ENCODE measurements at regions not wholly inside any gene's neighbourhood (a gene's known extent, or its start where the extent isn't known, plus 50 kb on each side); places are given as distances from the start of the nearest gene placed in this dataset.

GRCh38 chr14:37870170-37870569 is 274.7 kb downstream of the TTC6 start:
- DNase-seq (ENCODE audit: low read depth, low spot score): no peak
- Histone ChIP-seq H3K9ac (replicated peaks; ENCODE audit: extremely low read depth, insufficient read depth, low read length) (no peak overlapping the region), H3K4me2 (ENCODE audit: insufficient read depth, low read length) (no peak overlapping the region), H3K36me3 (ENCODE audit: control insufficient read depth in 2 of 2, extremely low read depth in 1 of 2, insufficient read depth in 2 of 2, low read length in 2 of 2) (no peaks in the 10 kb centered on the region), H3K4me3 (replicated peaks in 1 of 3; ENCODE audit: insufficient read depth in 1 of 3, low read depth in 1 of 3, low read length in 3 of 3) (no peak overlapping the region), H4K20me1 (replicated peaks; ENCODE audit: control insufficient read depth, extremely low read depth, insufficient read depth, low read length) (no peaks in the 10 kb centered on the region), H3K27ac (ENCODE audit: insufficient read depth, low read depth, low read length) (no peak overlapping the region), H3K9me3 (replicated peaks; ENCODE audit: control insufficient read depth, insufficient read depth, low read length) (no peaks in the 10 kb centered on the region), H3K79me2 (ENCODE audit: control insufficient read depth, insufficient read depth, low read length) (no peaks in the 10 kb centered on the region), H2AFZ (ENCODE audit: low read depth, low read length) (no peak overlapping the region), H3K27me3 (ENCODE audit: control insufficient read depth in 2 of 2, insufficient read depth in 2 of 2, low read length in 2 of 2) (peaks cover 2 to 8% of the 10 kb centered on the region in 2 experiments), H3K4me1 (ENCODE audit: control insufficient read depth, extremely low read depth, insufficient read depth, low read length) (no peaks in the 10 kb centered on the region), H3K9me1 (replicated peaks; ENCODE audit: control insufficient read depth, extremely low read depth, insufficient read depth, low read length) (no peaks in the 10 kb centered on the region)
- intact Hi-C loops (cut with micrococcal nuclease) (no loop called here), dilution Hi-C loops (cut with MboI; ENCODE audit: extremely low pct_ligation_motif_present, low sequenced_read_pairs) (no loop called here)
- BruUV-seq (replicated peaks): no TSS peak
- POLR2A ChIA-PET: no interaction called here
- CTCF ChIA-PET: interaction anchor here (1.7 to 2.7 kb wide), 2 partner anchors 161 to 640 kb away, joined by 5 to 11 read pairs; no protein-coding TSS in a partner anchor
- FAIRE-seq: no peak
- TF ChIP-seq EZH2 (IDR thresholded peaks at IDR 0.05; ENCODE audit: borderline replicate concordance, low read depth, low read length, severe bottlenecking): no peak
- no peak for TF ChIP-seq MYC (IDR thresholded peaks at IDR 0.05; ENCODE audit: low read depth, low read length)
- no peak for TF ChIP-seq JUN (IDR thresholded peaks at IDR 0.05; ENCODE audit: borderline replicate concordance, insufficient read depth, insufficient read length, low read depth)
- no peak for TF ChIP-seq FOS (IDR thresholded peaks at IDR 0.05; ENCODE audit: borderline replicate concordance, insufficient read depth, low read length)
- no peak for TF ChIP-seq GATA2 (IDR thresholded peaks at IDR 0.05; ENCODE audit: insufficient read depth, insufficient read length, low read depth, low read length)
- TF ChIP-seq CTCF (IDR thresholded peaks at IDR 0.05; ENCODE audit: extremely low read depth in 1 of 2, insufficient read depth in 1 of 2, low read depth in 1 of 2, low read length in 2 of 2): no peak
- TF ChIP-seq POLR2A (IDR thresholded peaks at IDR 0.05; ENCODE audit: low read depth, low read length): no peak
- TF ChIP-seq POLR2AphosphoS5 (IDR thresholded peaks at IDR 0.05; ENCODE audit: insufficient read depth, low read depth, low read length): no peak
- TF ChIP-seq MAX (IDR thresholded peaks at IDR 0.05; ENCODE audit: insufficient read depth, insufficient read length): no peak
